NB4 (cell line): ENCODE measurements at regions not wholly inside any gene's neighbourhood (a gene's known extent, or its start where the extent isn't known, plus 50 kb on each side); places are given as distances from the start of the nearest gene placed in this dataset.

Source experiments
- DNase-seq: peaks from one replicate; pipeline ENCODE4 v3.0.0; 2010; ENCODE audit warnings: low read depth
- H3K4me3 ChIP-seq: one replicate; pipeline ENCODE4 v1.5.1; 2011; ENCODE audit warnings: mild to moderate bottlenecking, low read depth, low read length, moderate library complexity
- CTCF ChIP-seq: IDR thresholded peaks from one replicate; pipeline ENCODE4 v1.5.1; 2012; ENCODE audit warnings: low read depth, low read length
- MYC ChIP-seq: IDR thresholded peaks from 2 replicates; pipeline ENCODE4 v1.6.1; 2011; ENCODE audit warnings: low read depth, low read length
- POLR2A ChIP-seq: IDR thresholded peaks from 2 replicates; pipeline ENCODE4 v1.6.1; 2011; ENCODE audit warnings: mild to moderate bottlenecking; ENCODE audit not compliant: insufficient read length; ENCODE audit errors: extremely low read depth
- TF ChIP-seq, protein P1 (sequence below): IDR thresholded peaks from 2 replicates; pipeline ENCODE4 v1.6.1; 2011; ENCODE audit warnings: low read depth, low read length

DNA sequence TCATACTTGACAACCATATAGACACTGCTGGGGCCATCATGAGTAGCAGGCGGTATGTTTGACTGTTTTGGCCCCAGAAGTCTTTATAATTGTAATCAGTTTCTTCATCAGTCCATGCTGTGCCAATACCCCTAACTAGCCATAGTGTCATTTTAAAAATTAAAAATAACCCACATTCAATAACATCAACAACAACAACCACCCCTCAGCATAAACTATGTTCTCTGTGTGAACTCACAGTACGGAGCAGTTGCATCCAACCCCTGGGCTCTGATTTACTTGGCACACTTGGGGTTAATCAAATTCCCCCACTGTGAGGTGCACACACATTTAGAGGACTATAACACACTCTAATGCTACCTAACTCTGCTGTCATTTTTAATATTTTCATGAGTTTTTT lies 553.7 kb downstream of the USP25 start:
- TF ChIP-seq, protein P1, sequence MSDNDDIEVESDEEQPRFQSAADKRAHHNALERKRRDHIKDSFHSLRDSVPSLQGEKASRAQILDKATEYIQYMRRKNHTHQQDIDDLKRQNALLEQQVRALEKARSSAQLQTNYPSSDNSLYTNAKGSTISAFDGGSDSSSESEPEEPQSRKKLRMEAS: no peak
- H3K4me3 ChIP-seq: no peak overlapping the region
- DNase-seq: no peak

GRCh38 chr21:16285605-16286126 lies 555.9 kb downstream of the USP25 start:
- DNase-seq: no peak
- TF ChIP-seq MYC: no peak
- TF ChIP-seq CTCF: no peak
- TF ChIP-seq, protein P1: no peak
- TF ChIP-seq POLR2A: no peak
- H3K4me3 ChIP-seq: no peak overlapping the region

- no peak overlapping the region for H3K4me3 ChIP-seq
- TF ChIP-seq CTCF (no peak), MYC (no peak), POLR2A (no peak)
- TF ChIP-seq, protein P1: no peak
- no peak for DNase-seq
Observed at GRCh38 chr21:16287046-16287445, 557.3 kb downstream of the USP25 start.

- no peak for DNase-seq
- TF ChIP-seq MYC (no peak), POLR2A (no peak), CTCF (no peak)
- TF ChIP-seq, protein P1: no peak
- H3K4me3 ChIP-seq: no peak overlapping the region
Observed at GRCh38 chr21:16291296-16291695, 561.5 kb downstream of the USP25 start.

GRCh38 chr21:16294128-16294527 lies 564.3 kb downstream of the USP25 start:
- TF ChIP-seq, protein P1: no peak
- TF ChIP-seq POLR2A: no peak
- no peak for TF ChIP-seq CTCF
- H3K4me3 ChIP-seq: no peak overlapping the region
- no peak for DNase-seq

DNA sequence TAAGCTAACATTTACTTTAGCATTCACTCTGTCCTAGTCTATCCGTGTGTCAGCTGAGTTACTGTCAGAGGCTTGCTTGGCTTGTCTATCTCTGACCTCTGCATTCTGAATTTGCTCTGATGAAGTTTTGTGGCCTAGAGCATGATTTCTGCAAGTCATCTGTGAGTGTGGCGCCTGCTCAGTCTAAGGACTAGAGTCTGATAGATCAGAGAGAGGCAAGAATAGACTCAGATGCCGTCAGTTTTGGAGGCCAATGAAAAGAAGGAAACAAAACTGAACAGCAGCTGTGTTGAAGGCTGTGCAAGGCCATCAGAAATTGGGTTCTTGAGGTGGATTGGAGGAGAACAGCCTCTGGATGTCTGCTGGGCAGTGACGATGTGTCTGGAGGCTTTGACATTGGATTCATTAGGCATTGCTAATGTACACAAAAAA lies 573.1 kb downstream of the USP25 start:
- no peak for TF ChIP-seq CTCF
- no peak for TF ChIP-seq POLR2A
- TF ChIP-seq, protein P1: no peak
- TF ChIP-seq MYC: no peak
- DNase-seq: no peak
- H3K4me3 ChIP-seq: no peak overlapping the region
